22Rv1 (cell line): ENCODE measurements at regions not wholly inside any gene's neighbourhood (a gene's known extent, or its start where the extent isn't known, plus 50 kb on each side); places are given as distances from the start of the nearest gene placed in this dataset.

Source experiments
- ZFX ChIP-seq: fragments of 450-650 bp; IDR thresholded peaks from 2 replicates; pipeline ENCODE4 v1.6.1; 2017; ENCODE audit warnings: antibody characterized with exemption, borderline replicate concordance
- TF ChIP-seq, protein P1 (sequence below): fragments of 450-650 bp; IDR thresholded peaks from 2 replicates; pipeline ENCODE4 v1.5.1; 2017; ENCODE audit warnings: mild to moderate bottlenecking

- TF ChIP-seq, protein P1, sequence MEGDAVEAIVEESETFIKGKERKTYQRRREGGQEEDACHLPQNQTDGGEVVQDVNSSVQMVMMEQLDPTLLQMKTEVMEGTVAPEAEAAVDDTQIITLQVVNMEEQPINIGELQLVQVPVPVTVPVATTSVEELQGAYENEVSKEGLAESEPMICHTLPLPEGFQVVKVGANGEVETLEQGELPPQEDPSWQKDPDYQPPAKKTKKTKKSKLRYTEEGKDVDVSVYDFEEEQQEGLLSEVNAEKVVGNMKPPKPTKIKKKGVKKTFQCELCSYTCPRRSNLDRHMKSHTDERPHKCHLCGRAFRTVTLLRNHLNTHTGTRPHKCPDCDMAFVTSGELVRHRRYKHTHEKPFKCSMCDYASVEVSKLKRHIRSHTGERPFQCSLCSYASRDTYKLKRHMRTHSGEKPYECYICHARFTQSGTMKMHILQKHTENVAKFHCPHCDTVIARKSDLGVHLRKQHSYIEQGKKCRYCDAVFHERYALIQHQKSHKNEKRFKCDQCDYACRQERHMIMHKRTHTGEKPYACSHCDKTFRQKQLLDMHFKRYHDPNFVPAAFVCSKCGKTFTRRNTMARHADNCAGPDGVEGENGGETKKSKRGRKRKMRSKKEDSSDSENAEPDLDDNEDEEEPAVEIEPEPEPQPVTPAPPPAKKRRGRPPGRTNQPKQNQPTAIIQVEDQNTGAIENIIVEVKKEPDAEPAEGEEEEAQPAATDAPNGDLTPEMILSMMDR: no peak
- TF ChIP-seq ZFX: no peak
Observed at GRCh38 chr10:131787961-131788360, 112.8 kb upstream of the PPP2R2D start.
